GM12892 (cell line): ENCODE measurements at regions not wholly inside any gene's neighbourhood (a gene's known extent, or its start where the extent isn't known, plus 50 kb on each side); places are given as distances from the start of the nearest gene placed in this dataset.
"Not testable (repeated sequence)": the region's sequence is repeated elsewhere in the genome, so short reads cannot be mapped to it uniquely, and the experiment has no call there.

Experiments used
- POLR2AphosphoS5 ChIP-seq: IDR thresholded peaks from 2 replicates; pipeline ENCODE4 v1.6.1; 2011; ENCODE audit warnings: low read depth, low read length, control low read depth
- TAF1 ChIP-seq: IDR thresholded peaks from 2 replicates; pipeline ENCODE4 v1.6.1; 2011; ENCODE audit warnings: low read depth, mild to moderate bottlenecking, control low read depth, low read length, borderline replicate concordance

DNA sequence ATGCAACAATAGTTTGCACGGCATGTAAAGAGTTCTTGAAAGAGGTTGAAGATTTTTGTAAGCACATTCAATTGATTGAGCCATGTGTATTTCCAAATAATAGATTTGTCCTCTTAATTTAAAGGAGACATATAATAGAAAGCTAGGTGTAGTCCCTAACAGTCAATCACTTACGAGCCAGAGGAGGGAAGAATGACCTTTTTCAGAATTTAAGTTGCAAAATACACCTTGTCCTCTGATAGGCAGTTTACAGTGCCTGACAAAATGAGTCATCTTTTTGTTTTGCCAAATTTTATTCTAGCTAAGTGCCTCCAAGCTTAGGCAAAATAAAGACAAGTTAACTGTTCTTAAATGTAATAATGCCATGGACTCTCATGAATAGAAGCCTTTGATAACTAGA is 88.3 kb upstream of the GOLGA6L4 start:
- not testable (repeated sequence) for TF ChIP-seq POLR2AphosphoS5, TAF1
